Limb (tissue), 2 donors: ENCODE measurements at regions not wholly inside any gene's neighbourhood (a gene's known extent, or its start where the extent isn't known, plus 50 kb on each side); places are given as distances from the start of the nearest gene placed in this dataset.
A peak's percentile ranks its signal among the peaks of the same experiment; 100 is the strongest.

ENCODE experiments used
- DNase-seq, 2 donors: peaks; one replicate each; pipeline ENCODE4 v3.0.0-alpha.2; 2016; ENCODE audit errors: extremely low spot score in 2 of 2

DNA sequence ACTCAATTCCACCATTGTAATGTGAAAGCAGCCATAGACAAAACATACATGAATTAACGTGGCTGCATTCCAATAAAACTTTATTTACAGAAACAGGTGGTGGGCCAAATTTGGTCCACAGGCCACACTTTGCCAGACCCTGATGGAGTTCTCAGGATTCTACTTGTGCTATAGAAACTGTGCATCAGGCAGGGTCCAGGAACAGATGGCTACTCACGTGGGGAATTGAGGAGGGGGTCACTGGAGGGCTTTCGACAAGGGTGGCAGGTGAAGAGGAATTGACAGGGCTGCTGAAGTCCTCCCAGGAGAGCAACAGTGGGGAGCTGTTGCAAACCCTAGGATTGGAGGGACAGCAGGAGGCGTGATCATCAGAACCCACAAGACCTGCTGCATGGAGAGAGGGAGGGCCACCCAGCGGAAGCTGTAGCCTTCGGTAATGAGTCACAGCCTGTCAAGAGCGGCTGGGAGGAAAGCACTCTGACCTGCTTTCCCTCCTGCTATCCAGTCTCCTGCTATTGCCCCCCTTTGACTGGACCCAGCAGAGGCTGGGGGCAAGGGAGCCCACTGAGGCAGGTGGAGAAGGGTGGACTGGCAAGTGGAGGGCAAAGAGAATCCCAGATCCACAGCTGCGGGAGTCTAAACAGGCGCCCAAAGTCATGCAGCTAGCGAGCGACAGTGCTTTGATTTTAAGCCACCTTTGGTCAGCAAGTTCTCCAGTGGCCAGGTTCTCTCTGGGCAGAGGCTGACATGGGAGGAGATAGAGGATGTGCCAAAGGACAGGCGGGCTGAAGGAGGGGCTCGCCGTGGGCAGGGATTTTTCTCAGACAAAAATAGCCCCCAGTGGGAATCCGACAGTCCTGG is 138.3 kb upstream of the SMIM23 start:
- no peak for DNase-seq

DNA sequence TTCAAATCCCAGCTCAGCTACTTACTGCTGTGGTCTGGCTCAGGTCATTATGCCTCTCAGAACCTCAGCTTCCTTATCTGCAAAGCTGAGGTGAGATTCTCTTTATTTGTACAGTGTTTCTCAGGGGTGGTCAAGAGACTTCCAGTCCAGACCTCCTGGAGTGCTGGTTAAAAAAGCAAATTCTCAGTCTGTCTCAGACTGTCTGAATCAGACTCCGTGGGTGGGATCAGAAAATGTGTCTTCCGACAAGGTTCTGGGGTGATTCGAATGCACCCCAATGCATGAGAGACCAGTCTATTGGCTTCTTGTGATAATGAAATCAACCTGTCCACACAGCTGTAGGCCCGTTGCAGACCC is 137.7 kb upstream of the SMIM23 start:
- no peak for DNase-seq

DNA sequence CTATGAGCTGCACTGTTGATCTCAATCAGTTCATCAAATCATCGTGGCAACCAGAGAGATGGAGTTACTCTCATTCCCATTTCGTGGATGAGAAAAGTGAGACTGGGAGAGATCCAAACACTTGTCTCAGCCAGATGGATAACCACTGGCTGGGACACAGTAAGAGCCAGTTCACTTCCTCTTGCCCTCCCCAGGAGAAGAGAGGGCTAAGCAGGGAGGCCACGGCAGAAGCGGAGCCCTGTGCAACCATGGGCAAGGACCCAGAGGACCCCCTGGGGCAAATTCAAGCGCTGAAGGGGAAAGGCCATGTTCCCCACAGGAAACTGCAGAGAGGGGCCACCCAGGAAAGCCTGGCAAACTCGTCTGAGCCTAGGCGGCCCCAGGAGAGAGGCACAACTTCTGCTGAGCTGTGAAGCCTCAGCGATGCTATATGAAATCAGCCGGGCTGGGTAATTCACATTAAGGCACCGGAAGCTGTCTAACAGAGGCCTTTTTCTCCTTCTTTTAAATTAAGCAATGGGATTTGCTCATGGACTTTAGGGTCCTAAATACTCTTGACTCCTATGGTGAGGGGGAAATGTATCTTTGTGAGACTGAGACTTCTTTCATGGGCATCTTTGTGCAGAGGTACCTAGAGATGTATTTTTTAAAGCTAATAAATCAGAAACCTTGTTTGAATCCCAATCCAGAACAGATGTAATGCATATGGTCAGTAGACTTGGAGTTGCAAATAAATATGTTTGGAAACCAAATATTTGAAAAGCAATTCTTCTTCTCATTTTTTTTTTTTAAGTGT is 137.1 kb upstream of the SMIM23 start:
- DNase-seq: no peak

DNA sequence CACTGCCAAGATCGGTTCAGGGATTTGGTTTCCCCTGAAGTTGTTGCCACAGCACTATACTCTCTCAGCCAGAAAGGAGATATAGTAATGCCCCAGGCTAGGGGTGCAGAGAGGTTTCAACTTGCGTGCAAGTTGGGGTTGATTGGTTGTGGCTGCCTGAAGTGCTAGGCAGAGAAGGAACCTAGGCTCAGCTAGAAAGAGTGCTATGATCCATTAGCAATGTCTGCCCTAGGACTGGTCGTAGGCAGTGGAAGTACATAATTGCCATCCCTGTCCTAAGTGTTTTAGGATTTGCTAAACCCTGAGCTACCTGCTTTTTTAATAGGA is 136.6 kb upstream of the SMIM23 start:
- DNase-seq: no peak

DNA sequence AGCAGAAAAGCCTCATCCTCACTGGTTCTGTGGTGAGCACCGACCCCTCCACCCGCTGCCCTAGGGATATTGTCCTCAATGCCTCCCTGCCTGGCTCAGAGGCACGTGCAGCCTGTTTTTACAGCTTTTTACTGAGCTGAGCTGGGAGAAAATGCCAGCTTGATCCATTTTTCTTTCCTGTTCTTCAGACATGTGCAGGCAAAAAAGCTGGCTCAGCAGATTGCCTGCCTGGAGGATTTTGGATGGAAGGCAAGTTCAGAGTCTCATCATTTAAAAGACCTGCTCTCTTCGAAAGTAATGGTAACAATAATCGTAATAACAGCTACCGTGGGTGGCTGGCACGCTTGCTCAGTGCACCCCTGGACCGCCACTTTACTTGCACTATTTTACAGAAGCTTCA is 135.0 kb upstream of the SMIM23 start:
- no peak for DNase-seq

DNA sequence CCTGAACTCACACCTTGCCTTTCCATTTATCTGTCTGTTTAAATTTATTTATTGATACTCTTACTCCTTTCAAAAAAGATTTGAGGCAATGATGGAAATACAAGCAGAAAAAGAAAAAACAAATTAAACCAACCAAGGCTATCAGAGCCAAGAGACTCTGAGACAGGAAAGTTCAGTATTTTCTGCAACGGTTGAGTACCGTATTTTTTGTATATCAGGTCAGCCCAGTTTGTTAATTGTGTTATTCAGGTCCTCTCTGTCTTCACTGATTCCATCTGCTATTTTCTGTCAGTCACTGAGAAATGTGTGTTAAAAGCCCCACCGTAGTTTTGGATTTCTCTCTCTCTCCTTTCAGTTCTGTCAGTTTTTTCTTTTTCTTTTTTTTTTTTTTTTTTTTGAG is 134.5 kb upstream of the SMIM23 start:
- no peak for DNase-seq

DNA sequence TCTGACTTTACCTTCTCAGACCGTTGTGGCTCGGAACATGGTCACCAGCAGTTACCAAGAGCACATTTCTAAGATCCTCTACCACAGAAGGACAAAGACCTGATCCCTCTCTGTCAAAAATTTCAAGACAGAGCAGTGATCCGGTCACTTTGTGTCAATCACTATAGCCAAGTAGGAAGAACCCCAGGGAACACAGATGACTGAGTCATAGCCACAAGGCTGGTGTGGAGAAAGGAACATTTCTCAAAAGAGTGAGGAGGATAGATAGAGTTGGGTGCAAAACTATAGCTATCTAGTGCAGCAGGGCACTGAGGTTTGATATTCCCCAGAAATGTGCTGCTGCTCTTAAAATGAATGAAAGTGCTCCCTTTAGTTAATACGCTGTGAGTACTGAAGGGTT is 130.7 kb upstream of the SMIM23 start:
- no peak for DNase-seq

DNA sequence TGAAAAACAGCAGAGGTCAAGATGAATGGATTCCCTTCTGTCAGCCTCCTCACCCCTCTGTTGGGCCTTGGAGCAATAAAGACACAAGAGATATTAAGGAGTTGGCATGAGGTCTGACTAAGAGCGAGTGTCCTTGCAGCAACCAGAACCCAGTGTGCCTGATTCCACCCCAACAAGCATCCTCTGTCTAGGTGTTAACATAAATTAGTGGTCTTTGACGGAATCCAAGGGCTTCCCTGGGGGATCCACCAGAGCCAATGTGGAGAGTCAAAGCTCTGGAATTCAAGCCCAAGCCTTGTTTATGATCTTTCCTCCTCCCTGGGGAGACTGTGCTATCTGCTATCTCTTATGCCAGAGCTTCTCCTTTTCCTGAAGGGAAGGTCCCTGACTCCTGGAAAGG is 128.1 kb upstream of the SMIM23 start:
- DNase-seq: no peak

DNA sequence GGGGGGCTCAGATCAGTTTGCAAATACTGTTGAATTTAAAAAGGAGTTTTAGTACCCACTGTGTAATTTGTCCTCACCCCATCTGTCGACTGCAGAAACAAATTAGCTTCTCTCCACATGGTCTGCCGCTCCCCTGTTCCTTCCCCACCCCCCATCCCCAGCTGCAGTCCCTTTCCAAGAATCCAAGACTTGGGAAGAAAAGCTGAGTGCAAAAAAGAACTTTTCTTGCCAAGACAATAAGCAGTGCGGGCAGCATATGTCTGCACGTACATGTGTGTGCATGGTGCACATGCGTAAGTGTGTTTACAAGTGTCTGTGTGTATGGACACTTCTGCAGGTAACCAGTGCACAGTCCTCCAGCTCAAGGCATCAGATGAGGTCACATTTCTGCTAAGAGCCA is 125.7 kb upstream of the SMIM23 start:
- peak in 1 of 2 donors; percentile 55 for DNase-seq

DNA sequence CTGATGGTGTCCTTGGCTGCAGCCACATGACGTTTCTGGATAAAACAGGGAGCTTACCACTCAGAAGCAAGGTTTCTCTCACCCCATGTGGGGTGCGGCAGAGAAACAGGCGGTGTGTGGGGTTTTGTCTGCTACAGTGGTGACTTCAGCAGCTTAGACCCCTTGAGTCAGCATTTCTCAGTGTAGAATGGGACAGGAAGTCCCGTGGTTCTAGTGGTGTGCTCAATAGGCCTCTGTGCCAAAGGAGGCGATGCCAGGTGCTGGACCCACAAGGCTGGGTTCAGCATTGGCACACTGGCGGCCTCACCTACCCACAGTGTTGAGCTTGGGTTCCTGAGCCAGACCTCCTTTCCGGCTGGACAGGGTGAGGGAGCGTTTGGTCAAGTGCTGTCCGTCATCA is 125.2 kb upstream of the SMIM23 start:
- DNase-seq: no peak

DNA sequence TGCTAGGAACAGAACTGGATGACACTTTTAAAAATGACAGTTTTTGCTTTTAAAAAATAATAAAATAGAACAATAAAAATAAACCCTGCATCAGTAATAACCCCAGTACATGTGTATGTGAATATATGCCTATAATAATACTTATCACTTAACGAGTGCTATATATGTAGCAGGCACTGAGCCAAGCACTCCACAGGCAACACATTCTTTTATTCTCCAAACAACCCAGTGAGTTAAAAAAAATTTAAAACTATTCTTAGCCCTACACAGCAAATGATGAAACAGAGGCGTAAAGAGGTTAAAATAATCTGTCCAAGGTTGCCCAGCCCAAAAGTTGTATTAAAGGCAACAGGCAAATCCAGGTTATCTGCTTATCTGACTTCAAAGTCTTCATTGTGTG is 124.5 kb upstream of the SMIM23 start:
- DNase-seq: no peak

DNA sequence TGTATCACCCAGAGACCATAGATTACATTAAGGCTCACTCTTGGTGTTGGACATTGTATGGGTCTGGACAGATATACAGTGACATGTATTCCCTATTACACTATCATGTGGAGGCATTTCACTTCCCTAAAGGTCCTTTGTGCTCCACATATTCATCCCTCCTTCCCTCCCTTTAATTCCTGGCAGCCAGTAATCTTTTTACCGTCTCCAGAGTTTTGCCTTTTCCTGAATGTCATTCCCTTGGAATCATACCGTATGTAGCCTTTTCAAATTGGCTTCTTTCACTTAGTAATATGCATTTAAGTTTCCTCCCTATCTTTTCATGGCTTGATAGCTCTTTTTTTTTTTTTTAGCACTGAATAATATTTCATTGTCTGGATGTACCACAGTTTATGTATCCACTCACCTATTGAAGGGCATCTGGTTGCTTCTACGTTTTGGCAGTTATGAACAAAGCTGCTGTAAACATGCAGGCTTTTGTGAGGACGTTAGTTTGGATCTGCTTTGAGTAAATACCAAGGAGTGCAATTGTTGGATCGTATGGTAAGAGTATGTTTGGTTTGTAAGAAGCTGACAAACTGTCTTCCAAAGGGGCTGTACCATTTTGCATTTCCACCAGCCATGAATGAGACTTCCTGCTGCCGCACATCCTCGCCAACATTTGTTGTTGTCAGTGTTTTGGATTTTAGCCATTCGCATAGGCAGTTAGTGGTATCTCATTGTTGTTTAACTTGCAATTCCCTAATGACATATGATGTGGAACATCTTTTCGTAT is 122.1 kb upstream of the SMIM23 start:
- no peak for DNase-seq

DNA sequence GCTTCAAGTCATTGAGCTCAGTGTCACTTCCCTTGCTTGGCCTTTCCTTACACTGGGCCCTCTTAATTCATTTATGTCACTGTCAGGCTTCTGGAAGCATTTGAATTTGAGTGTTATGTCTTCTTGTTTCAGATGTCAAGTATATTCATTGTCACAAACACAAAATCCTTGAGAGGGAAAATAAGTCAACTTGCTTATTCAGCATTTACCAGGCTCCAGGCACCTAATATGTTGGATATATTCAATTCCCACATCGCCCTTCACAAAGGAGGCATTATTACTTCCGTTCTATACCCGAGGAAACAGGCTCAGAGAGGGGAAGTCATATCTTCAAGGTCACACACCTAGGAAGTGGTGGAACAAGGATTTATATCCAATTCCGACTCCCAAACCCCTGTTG is 121.1 kb upstream of the SMIM23 start:
- no peak for DNase-seq

DNA sequence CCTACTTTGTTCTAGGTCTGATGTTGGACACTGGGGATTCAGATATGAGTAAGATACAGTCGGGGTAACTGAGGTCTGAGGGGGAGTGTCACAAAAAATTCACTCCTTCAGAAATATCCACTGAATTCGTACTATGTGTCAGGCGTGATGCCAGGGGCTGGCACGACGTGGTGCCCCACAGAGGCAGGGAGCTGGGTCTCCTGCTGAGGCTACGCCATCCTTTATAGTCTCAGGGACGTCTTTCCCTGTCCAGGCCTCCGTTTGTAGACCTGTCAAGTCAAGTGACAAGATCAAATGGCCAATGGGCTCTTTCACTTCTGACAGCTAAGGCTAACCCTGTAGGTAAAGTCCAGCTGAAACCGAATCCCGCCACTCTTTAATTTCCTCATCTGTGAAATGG is 118.8 kb upstream of the SMIM23 start:
- DNase-seq: no peak

DNA sequence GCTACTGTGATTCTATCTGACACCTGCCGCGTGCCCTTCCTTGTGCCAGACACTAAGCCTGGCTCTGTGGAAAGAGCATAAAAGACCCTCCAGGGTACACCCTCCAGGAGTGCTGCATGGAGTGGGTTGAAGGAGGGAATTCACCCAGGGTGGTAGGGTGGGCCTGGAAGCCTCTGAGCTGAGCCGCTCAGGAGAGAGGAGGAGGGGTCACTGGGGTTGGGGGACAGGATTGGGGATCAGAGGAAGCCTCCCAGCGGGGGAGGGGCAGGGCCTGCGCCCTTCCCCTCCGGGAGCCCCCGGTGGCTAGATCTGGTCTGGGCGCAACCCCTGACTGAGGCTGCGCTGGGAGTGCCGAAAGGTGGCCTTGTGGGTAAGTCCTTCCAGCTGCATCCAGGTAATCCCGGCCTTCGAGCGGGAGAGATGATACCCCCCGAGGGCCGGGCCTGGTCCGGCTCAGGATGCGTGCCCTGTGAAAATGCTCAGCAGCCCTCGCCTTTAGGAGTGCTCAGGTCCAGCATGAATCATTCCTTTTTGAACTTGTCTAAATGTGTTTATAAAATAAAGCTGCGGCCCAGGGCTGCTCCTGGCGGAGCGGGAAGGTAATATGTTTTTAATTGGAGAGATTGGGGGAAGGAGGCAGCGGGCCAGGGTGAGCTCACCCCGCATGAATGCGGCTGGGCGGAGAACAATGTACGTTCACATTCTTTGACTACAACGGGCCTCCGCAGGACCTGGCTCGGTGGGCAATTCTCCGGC is 118.1 kb upstream of the SMIM23 start:
- peak; percentile 79 to 85 for DNase-seq

DNA sequence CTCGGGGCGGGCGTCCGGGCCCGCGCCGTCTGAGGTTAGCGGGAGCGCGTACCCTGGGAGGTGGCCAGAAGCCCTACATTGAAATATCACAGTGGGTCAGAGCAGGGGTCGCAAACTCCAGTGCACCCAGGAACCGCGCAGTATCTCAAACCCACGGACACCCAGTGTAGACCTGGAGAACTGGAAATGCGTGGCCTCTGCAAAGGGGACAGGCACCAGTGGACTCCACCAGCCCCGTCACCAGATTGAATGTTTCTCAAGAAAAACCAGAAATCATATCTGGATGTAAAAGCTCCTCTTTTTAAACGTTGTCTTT is 117.6 kb upstream of the SMIM23 start:
- DNase-seq: no peak

DNA sequence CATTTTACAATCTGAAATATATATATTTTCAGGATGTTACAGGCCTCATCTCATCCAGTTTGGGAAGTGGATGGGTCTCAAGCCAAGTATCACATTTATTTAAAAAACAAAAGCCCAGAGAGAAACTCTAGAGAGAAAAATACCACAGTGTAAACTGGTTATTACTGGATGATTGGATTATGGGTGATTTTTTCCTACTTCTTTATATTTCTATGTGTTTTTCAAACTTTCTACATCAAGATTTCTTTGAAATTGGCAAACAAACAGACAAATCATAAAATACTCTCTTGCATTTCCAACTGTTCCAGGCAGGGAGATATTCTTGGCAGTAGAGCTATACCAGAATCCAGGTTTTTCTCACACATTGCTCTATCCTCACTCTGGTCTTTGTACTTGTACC is 116.0 kb upstream of the SMIM23 start:
- DNase-seq: no peak

DNA sequence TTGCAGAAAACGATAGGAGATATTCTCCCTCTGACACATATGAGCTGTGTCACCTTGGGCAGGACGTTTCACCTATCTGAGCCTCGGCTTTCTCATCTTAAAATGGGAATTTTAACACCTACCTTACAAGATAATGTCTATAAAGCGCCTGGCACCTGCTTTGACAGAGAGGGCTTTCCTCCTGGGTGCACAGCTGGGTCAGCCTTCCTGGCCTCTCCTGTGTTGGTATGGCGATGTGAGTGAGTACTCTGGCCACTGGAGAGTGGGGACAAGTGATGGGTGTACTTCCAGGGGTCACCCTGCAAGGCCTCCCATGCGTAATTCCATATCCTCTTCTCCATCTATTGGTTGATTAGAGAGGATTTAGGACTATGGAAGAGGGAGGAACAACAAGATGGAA is 113.1 kb upstream of the SMIM23 start:
- DNase-seq: no peak

DNA sequence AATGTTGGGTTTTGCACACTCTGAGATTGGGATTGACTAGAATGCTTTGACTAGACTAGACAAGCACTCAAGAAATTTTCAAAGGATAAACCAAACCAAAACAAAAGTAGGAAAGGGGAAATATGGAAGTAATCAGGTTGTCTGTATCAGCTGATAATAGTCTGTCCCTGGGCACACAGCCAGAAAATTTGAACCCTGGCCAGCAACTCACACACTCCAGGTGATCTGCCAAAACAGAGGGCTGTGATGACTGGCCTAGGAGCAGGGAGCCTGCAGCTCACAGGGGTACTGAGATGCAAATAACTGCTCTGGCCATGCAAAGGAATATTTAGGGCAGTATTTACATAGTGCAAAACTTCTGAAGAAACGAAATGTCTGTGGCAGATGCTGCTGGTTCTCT is 112.3 kb upstream of the SMIM23 start:
- peak in 1 of 2 donors; percentile 36 for DNase-seq

DNA sequence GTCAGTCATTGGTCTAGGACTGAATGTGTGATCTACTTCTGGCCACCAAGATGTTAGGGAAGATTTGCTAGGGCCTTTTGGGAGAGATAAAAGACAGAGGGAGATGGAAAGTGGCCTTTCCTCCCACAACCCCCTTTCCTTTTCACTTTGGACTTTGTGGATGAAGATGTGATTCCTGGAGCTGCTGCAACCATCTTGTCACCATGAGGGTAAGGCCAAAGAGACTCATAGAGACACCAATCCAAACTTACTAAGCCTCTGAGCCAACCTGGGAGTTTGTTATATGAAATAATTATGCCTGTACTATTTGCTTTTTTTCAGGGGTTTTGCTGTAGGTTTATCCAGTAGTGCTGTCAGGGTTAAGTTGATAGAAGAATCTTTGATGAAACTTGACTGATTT is 111.8 kb upstream of the SMIM23 start:
- no peak for DNase-seq

DNA sequence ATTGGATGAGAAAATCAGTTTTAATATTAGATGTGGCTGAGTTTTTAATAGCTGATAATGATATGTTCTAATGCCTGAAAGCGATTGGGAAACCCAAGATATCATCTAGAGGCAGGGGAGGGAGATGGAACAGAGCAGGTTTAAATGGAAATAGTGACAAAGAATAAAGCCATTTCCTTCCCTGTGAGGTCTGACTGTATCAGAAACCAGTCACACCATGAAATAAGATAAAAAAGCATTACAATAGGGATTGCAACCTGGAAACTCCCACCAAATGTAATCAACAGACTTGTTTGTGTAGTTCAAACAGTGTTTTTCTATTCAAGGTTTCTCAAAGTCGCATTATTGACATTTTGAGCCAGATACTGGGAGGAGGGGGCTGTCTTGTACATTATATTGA is 110.1 kb upstream of the SMIM23 start:
- no peak for DNase-seq
